ENCODE measurements at regions not wholly inside any gene's neighbourhood (a gene's known extent, or its start where the extent isn't known, plus 50 kb on each side); places are given as distances from the start of the nearest gene placed in this dataset.
A peak's percentile ranks its signal among the peaks of the same experiment; 100 is the strongest.

- H2AFZ ChIP-seq (ENCODE audit: low read length): no peak overlapping the region
- no peaks in the 10 kb centered on the region for H3K4me1 Mint-ChIP-seq
- no peak overlapping the region for H2BK120ac ChIP-seq (ENCODE audit: low read depth, low read length, poor library complexity, severe bottlenecking)
- no peak overlapping the region for H2BK20ac ChIP-seq (ENCODE audit: low read depth, low read length, poor library complexity, severe bottlenecking)
- H3K9me3 ChIP-seq (ENCODE audit: control insufficient read depth, low read depth, low read length): no peaks in the 10 kb centered on the region
- H3K4ac ChIP-seq (ENCODE audit: low read depth, low read length): no peak overlapping the region
- peak overlapping the region; percentile 29 for H3K18ac ChIP-seq (ENCODE audit: insufficient read length, low read depth, low read length)
- no peak overlapping the region for H3K56ac ChIP-seq (ENCODE audit: insufficient read length, low read depth, low read length)
- H3K36me3 Mint-ChIP-seq (ENCODE audit: insufficient read depth in 1 of 3, low read depth in 3 of 3): no peaks in the 10 kb centered on the region; a peak in 1 of 7 replicates
- peak overlapping the region in 1 of 3 experiments; percentile 44; a peak in 1 of 7 replicates for H3K27ac Mint-ChIP-seq
- no peak overlapping the region for H3K9ac ChIP-seq (ENCODE audit: extremely low read depth, insufficient read length, low read length)
- no peak overlapping the region for H3K23ac ChIP-seq (ENCODE audit: insufficient read length, low read depth, low read length)
- H3K4me1 ChIP-seq (ENCODE audit: insufficient read depth, low read length): no peaks in the 10 kb centered on the region
- no peak overlapping the region for H4K5ac ChIP-seq (ENCODE audit: insufficient read length, low read depth, low read length)
- no peak overlapping the region for H3T11ph ChIP-seq (ENCODE audit: low read length)
- H4K8ac ChIP-seq (replicated peaks; ENCODE audit: insufficient read length, low read depth, low read length): no peak overlapping the region
- H3K23me2 ChIP-seq (ENCODE audit: insufficient read length, low read depth, low read length, poor library complexity, severe bottlenecking): no peaks in the 10 kb centered on the region
- no peaks in the 10 kb centered on the region for H3K79me2 ChIP-seq (ENCODE audit: insufficient read depth, low read length)
- no peak overlapping the region for H2AK5ac ChIP-seq (ENCODE audit: insufficient read length, low read length)
- H4K20me1 ChIP-seq (ENCODE audit: control insufficient read depth, insufficient read depth, insufficient read length): no peaks in the 10 kb centered on the region
- H3K27me3 Mint-ChIP-seq (ENCODE audit: low read depth): no peaks in the 10 kb centered on the region
- no peak overlapping the region for H4K91ac ChIP-seq (ENCODE audit: insufficient read length, low read depth, low read length)
- no peak overlapping the region for H3K14ac ChIP-seq (ENCODE audit: insufficient read depth, low read length)
- no peak overlapping the region for H3K4me2 ChIP-seq (ENCODE audit: insufficient read depth, insufficient read length, low read length)
- H3K79me1 ChIP-seq (ENCODE audit: insufficient read depth, low read depth, low read length, poor library complexity, severe bottlenecking): no peaks in the 10 kb centered on the region
- no peak overlapping the region for H2BK12ac ChIP-seq (ENCODE audit: insufficient read length, low read depth, low read length)
- no peak overlapping the region for H2BK15ac ChIP-seq (ENCODE audit: low read depth, low read length)
- no peak overlapping the region for H2BK5ac ChIP-seq (ENCODE audit: insufficient read length, low read length)
- H3K9me3 Mint-ChIP-seq: no peaks in the 10 kb centered on the region
- no peak overlapping the region for H3K27ac ChIP-seq (ENCODE audit: insufficient read length, low read depth, low read length)
- H3K27me3 ChIP-seq (ENCODE audit: insufficient read depth, low read length): no peaks in the 10 kb centered on the region
- WGBS (ENCODE audit: extremely low coverage, insufficient read length, low lambda C conversion rate): no CpG with 5 or more reads among the region's 2 CpGs
- no peak overlapping the region for H3K4me3 Mint-ChIP-seq
- no peak for DNase-seq
- no peak for TF ChIP-seq CTCF (conservative IDR thresholded peaks at IDR 0.05)
These were observed 85.6 kb upstream of the LHCGR start for GRCh38 chr2:48841126-48841525.
